Activated CD4-positive, alpha-beta T cell treated with anti-CD3 and anti-CD28 coated beads for 24 hours (primary cell): ENCODE measurements at regions not wholly inside any gene's neighbourhood (a gene's known extent, or its start where the extent isn't known, plus 50 kb on each side); places are given as distances from the start of the nearest gene placed in this dataset.
"Not testable (repeated sequence)": the region's sequence is repeated elsewhere in the genome, so short reads cannot be mapped to it uniquely, and the experiment has no call there.

Experiments
- DNase-seq, 2 donors: peaks; one replicate each; pipeline ENCODE4 v3.0.0-alpha.2; 2020; ENCODE audit warnings: low read depth in 2 of 2

- no peak for DNase-seq
Measured at GRCh38 chr5:135182675-135183074, 148.6 kb upstream of the PITX1 start.

- no peak for DNase-seq
Measured at GRCh38 chr5:135181653-135182052, 147.6 kb upstream of the PITX1 start.

GRCh38 chr5:135179308-135179980 is 145.4 kb upstream of the PITX1 start:
- DNase-seq: no peak

GRCh38 chr5:135178476-135179155 is 144.6 kb upstream of the PITX1 start:
- DNase-seq: no peak

- DNase-seq: no peak
Measured at GRCh38 chr5:135177591-135177990, 143.6 kb upstream of the PITX1 start.

GRCh38 chr5:135176991-135177390 is 143.0 kb upstream of the PITX1 start:
- no peak for DNase-seq

GRCh38 chr5:135174315-135175096 is 140.5 kb upstream of the PITX1 start:
- no peak for DNase-seq

- no peak for DNase-seq
Measured at GRCh38 chr5:135173662-135174290, 139.7 kb upstream of the PITX1 start.

- no peak for DNase-seq
Measured at GRCh38 chr5:135172718-135173117, 138.7 kb upstream of the PITX1 start.

GRCh38 chr5:135171336-135171735 is 137.3 kb upstream of the PITX1 start:
- DNase-seq: no peak

- no peak for DNase-seq
Measured at GRCh38 chr5:135170500-135170899, 136.5 kb upstream of the PITX1 start.

GRCh38 chr5:135169753-135170152 is 135.7 kb upstream of the PITX1 start:
- no peak for DNase-seq

- no peak for DNase-seq
Measured at GRCh38 chr5:135167634-135168033, 133.6 kb upstream of the PITX1 start.

- DNase-seq: not testable (repeated sequence)
Measured at GRCh38 chr5:135164873-135165614, 131.0 kb upstream of the PITX1 start.

GRCh38 chr5:135163964-135164363 is 129.9 kb upstream of the PITX1 start:
- DNase-seq: no peak

- DNase-seq: no peak
Measured at GRCh38 chr5:135163391-135163790, 129.4 kb upstream of the PITX1 start.

- DNase-seq: no peak
Measured at GRCh38 chr5:135162661-135163265, 128.7 kb upstream of the PITX1 start.

GRCh38 chr5:135161221-135161620 is 127.2 kb upstream of the PITX1 start:
- no peak for DNase-seq

- DNase-seq: no peak
Measured at GRCh38 chr5:135160036-135160675, 126.1 kb upstream of the PITX1 start.

GRCh38 chr5:135159626-135160025 is 125.6 kb upstream of the PITX1 start:
- no peak for DNase-seq

- DNase-seq: no peak
Measured at GRCh38 chr5:135158982-135159381, 125.0 kb upstream of the PITX1 start.
